ENCODE measurements at regions not wholly inside any gene's neighbourhood (a gene's known extent, or its start where the extent isn't known, plus 50 kb on each side); places are given as distances from the start of the nearest gene placed in this dataset.
"Not testable (repeated sequence)": the region's sequence is repeated elsewhere in the genome, so short reads cannot be mapped to it uniquely, and the experiment has no call there.

DNA sequence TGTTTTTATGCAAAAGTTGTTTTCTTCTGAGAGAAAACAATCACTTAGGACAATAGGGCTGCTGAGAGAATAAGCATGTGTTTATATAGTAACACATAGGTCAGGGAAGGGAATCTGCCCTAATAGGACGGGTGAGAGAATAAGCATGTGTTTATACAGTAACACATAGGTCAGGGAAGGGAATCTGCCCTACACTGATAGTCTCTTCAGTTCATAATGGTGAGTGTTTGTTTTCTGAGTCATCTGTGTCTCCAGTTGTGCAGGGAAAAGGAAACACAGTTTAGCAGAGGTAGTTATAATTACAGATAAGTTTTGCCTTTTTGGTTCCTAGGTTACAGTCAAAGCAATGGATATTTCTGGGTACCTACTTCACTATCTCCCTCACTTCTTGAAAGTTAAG, 252.3 kb upstream of the CA10 start:
- peaks cover 17% of the 10 kb centered on the region for H3K9me3 Mint-ChIP-seq (ENCODE audit: unreplicated experiment)
- intact Hi-C loops (cut with micrococcal nuclease; ENCODE audit: unreplicated experiment), result no loop called here
- no peaks in the 10 kb centered on the region for H3K36me3 Mint-ChIP-seq (ENCODE audit: insufficient read depth, unreplicated experiment)
- H3K9me3 ChIP-seq, result 0 out of 2 replicates have a peak, but pooled peaks cover 3% of the 10 kb centered on the region
- CTCF ChIA-PET, result no interaction called here
- no TSS peak for BruUV-seq (replicated peaks)
- H3K27me3 Mint-ChIP-seq (ENCODE audit: insufficient read depth, unreplicated experiment), result no peaks in the 10 kb centered on the region
- no peak for TF ChIP-seq CTCF (IDR thresholded peaks at IDR 0.05; ENCODE audit: insufficient read depth in 1 of 2, low read depth in 1 of 2, low read length in 1 of 2, severe bottlenecking in 1 of 2, unreplicated experiment in 1 of 2)
- peaks cover 7% of the 10 kb centered on the region for H3K4me1 ChIP-seq
- no peak overlapping the region for H3K4me3 ChIP-seq (ENCODE audit: low read depth, low read length)
- no peak overlapping the region for H3K4me3 Mint-ChIP-seq (ENCODE audit: unreplicated experiment)
- no peaks in the 10 kb centered on the region for H3K4me1 Mint-ChIP-seq (ENCODE audit: low read depth, unreplicated experiment)
- no peaks in the 10 kb centered on the region for H3K36me3 ChIP-seq (ENCODE audit: control insufficient read depth, insufficient read depth, low read length)
- H3K27me3 ChIP-seq (replicated peaks; ENCODE audit: control insufficient read depth, insufficient read depth, low read length), result no peaks in the 10 kb centered on the region
- POLR2A ChIA-PET, result no interaction called here
- no peak overlapping the region for H3K27ac Mint-ChIP-seq (ENCODE audit: unreplicated experiment)
- no peak for DNase-seq

DNA sequence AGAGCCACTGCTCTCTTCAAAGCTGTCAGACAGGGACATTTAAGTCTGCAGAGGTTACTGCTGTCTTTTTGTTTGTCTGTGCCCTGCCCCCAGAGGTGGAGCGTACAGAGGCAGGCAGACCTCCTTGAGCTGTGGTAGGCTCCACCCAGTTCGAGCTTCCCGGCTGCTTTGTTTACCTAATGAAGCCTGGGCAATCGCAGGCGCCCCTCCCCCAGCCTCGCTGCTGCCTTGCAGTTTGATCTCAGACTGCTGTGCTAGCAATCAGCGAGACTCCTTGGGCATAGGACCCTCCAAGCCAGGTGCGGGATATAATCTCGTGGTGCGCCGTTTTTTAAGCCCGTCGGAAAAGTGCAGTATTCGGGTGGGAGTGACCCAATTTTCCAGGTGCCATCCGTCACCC, 250.7 kb upstream of the CA10 start:
- intact Hi-C loops (cut with micrococcal nuclease; ENCODE audit: unreplicated experiment); CTCF ChIA-PET; H3K27me3 ChIP-seq (replicated peaks; ENCODE audit: control insufficient read depth, insufficient read depth, low read length); H3K4me3 ChIP-seq (ENCODE audit: low read depth, low read length); H3K4me1 ChIP-seq; H3K36me3 Mint-ChIP-seq (ENCODE audit: insufficient read depth, unreplicated experiment); POLR2A ChIA-PET; H3K9me3 ChIP-seq; H3K36me3 ChIP-seq (ENCODE audit: control insufficient read depth, insufficient read depth, low read length); BruUV-seq (replicated peaks); H3K27me3 Mint-ChIP-seq (ENCODE audit: insufficient read depth, unreplicated experiment); H3K4me1 Mint-ChIP-seq (ENCODE audit: low read depth, unreplicated experiment); H3K4me3 Mint-ChIP-seq (ENCODE audit: unreplicated experiment); H3K27ac Mint-ChIP-seq (ENCODE audit: unreplicated experiment): not testable (repeated sequence)
- H3K9me3 Mint-ChIP-seq (ENCODE audit: unreplicated experiment), result peaks cover 17% of the 10 kb centered on the region
- DNase-seq, result peak; percentile 14 to 46

DNA sequence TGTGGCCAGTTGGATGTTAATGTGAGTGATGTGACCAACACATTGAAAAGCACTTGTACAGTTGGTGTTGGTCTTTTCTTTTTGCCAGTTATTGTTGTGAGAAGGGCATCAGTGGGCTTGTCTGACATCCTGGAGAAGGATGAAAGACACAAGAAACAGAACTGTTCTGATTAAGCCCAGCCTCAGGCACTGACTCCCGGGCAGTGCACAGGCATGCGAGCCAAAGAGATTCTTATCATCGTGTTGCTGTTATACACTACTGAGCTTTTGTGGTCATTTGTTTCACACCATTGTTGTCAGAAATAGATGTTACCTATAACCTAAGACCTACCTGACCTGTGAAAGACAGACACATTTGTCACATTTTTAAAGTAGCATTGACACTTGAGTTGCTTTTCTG, 236.8 kb upstream of the CA10 start:
- no peaks in the 10 kb centered on the region for H3K36me3 ChIP-seq (ENCODE audit: control insufficient read depth, insufficient read depth, low read length)
- TF ChIP-seq CTCF (IDR thresholded peaks at IDR 0.05; ENCODE audit: insufficient read depth in 1 of 2, low read depth in 1 of 2, low read length in 1 of 2, severe bottlenecking in 1 of 2, unreplicated experiment in 1 of 2), result no peak
- ChIA-PET POLR2A (no interaction called here), CTCF (interaction anchor here (0.6 kb wide), 1 partner anchor 383 kb away, joined by 3 read pairs; no protein-coding TSS in a partner anchor)
- Mint-ChIP-seq H3K36me3 (ENCODE audit: insufficient read depth, unreplicated experiment) (no peaks in the 10 kb centered on the region), H3K27me3 (ENCODE audit: insufficient read depth, unreplicated experiment) (no peaks in the 10 kb centered on the region), H3K9me3 (ENCODE audit: unreplicated experiment) (no peaks in the 10 kb centered on the region), H3K4me1 (ENCODE audit: low read depth, unreplicated experiment) (no peaks in the 10 kb centered on the region), H3K27ac (ENCODE audit: unreplicated experiment) (no peak overlapping the region), H3K4me3 (ENCODE audit: unreplicated experiment) (no peak overlapping the region)
- peaks cover 5% of the 10 kb centered on the region for H3K9me3 ChIP-seq
- H3K4me3 ChIP-seq (ENCODE audit: low read depth, low read length), result no peak overlapping the region
- intact Hi-C loops (cut with micrococcal nuclease; ENCODE audit: unreplicated experiment), result no loop called here
- H3K27me3 ChIP-seq (replicated peaks; ENCODE audit: control insufficient read depth, insufficient read depth, low read length), result no peaks in the 10 kb centered on the region
- DNase-seq, result no peak
- no peaks in the 10 kb centered on the region for H3K4me1 ChIP-seq
- no TSS peak for BruUV-seq (replicated peaks)

DNA sequence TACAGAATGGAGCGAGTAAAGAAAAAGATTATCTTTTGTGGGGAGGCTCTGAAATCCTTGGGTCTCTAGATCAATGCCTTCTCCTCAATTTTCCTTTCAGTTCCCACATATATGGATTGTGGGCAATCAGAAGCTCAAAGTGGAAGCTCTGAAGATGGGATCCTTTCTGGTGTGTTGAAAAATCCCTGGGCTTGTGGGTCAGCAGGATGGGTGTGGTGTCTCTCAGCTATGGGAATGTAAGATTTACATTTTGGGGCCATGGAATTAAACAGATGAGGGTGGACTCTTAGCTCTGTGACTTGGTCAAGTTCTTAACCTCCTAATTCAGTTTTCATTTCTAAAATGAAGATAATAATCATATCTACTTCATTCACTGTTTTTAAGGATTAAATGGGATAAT, 231.9 kb upstream of the CA10 start:
- DNase-seq, result no peak
- intact Hi-C loops (cut with micrococcal nuclease; ENCODE audit: unreplicated experiment), result no loop called here
- Histone ChIP-seq H3K4me1 (no peaks in the 10 kb centered on the region), H3K36me3 (ENCODE audit: control insufficient read depth, insufficient read depth, low read length) (no peaks in the 10 kb centered on the region), H3K9me3 (no peaks in the 10 kb centered on the region), H3K27me3 (replicated peaks; ENCODE audit: control insufficient read depth, insufficient read depth, low read length) (no peaks in the 10 kb centered on the region), H3K4me3 (ENCODE audit: low read depth, low read length) (no peak overlapping the region)
- no peaks in the 10 kb centered on the region for H3K27me3 Mint-ChIP-seq (ENCODE audit: insufficient read depth, unreplicated experiment)
- no peak for TF ChIP-seq CTCF (IDR thresholded peaks at IDR 0.05; ENCODE audit: insufficient read depth in 1 of 2, low read depth in 1 of 2, low read length in 1 of 2, severe bottlenecking in 1 of 2, unreplicated experiment in 1 of 2)
- BruUV-seq (replicated peaks), result no TSS peak
- H3K27ac Mint-ChIP-seq (ENCODE audit: unreplicated experiment), result no peak overlapping the region
- no peaks in the 10 kb centered on the region for H3K9me3 Mint-ChIP-seq (ENCODE audit: unreplicated experiment)
- no peak overlapping the region for H3K4me3 Mint-ChIP-seq (ENCODE audit: unreplicated experiment)
- no peaks in the 10 kb centered on the region for H3K4me1 Mint-ChIP-seq (ENCODE audit: low read depth, unreplicated experiment)
- CTCF ChIA-PET, result no interaction called here
- POLR2A ChIA-PET, result no interaction called here
- no peaks in the 10 kb centered on the region for H3K36me3 Mint-ChIP-seq (ENCODE audit: insufficient read depth, unreplicated experiment)

Measured in Caco-2 (cell line).